Stomach (tissue), 4 donors: ENCODE measurements at regions not wholly inside any gene's neighbourhood (a gene's known extent, or its start where the extent isn't known, plus 50 kb on each side); places are given as distances from the start of the nearest gene placed in this dataset.

ENCODE experiments used
- CTCF ChIP-seq, 7 experiments: fragments of 450-650 bp in 4 of 7; fragments of 200-600 bp in 3 of 7; sonication (generic) in 3 of 7; IDR thresholded peaks; one replicate each; pipeline ENCODE4 v1.5.1; 2016 to 2019; ENCODE audit warnings: antibody characterized with exemption in 7 of 7, control low read depth in 2 of 7, mild to moderate bottlenecking in 1 of 7
- EP300 ChIP-seq: sonication (generic); formaldehyde crosslinking; IDR thresholded peaks from one replicate; pipeline ENCODE4 v1.6.1; 2017; ENCODE audit warnings: antibody characterized with exemption
- POLR2A ChIP-seq, 4 donors: fragments of 450-650 bp; IDR thresholded peaks; one replicate each; pipeline ENCODE4 v1.6.1; 2016; ENCODE audit warnings: antibody characterized with exemption in 4 of 4, control low read depth in 2 of 4, mild to moderate bottlenecking in 1 of 4, moderate library complexity in 1 of 4

- TF ChIP-seq POLR2A (IDR thresholded peaks at IDR 0.05): no peak
- TF ChIP-seq EP300: no peak
- no peak for TF ChIP-seq CTCF (IDR thresholded peaks at IDR 0.05)
Measured at GRCh38 chr1:80994934-80995333, 805.8 kb upstream of the ADGRL2 start.
